GM18526 (cell line): ENCODE measurements at regions not wholly inside any gene's neighbourhood (a gene's known extent, or its start where the extent isn't known, plus 50 kb on each side); places are given as distances from the start of the nearest gene placed in this dataset.

Source experiments
- POLR2A ChIP-seq: IDR thresholded peaks from 3 replicates; pipeline ENCODE4 v1.6.1; 2011; ENCODE audit not compliant: insufficient read length; ENCODE audit errors: extremely low read depth

GRCh38 chr4:153154007-153154975, 50.0 kb upstream of the TRIM2 start:
- TF ChIP-seq POLR2A = no peak
